NCI-H128 (cell line): ENCODE measurements at regions not wholly inside any gene's neighbourhood (a gene's known extent, or its start where the extent isn't known, plus 50 kb on each side); places are given as distances from the start of the nearest gene placed in this dataset.
"Not testable (repeated sequence)": the region's sequence is repeated elsewhere in the genome, so short reads cannot be mapped to it uniquely, and the experiment has no call there.

Experiments used
- DNase-seq: peaks from one replicate; lab custom pipeline; 2025; ENCODE audit not compliant: unreplicated experiment; lab: John Stamatoyannopoulos, UW

- no peak for DNase-seq
These were observed 306.6 kb downstream of the MYCN start for GRCh38 chr2:16246911-16247310.

- DNase-seq: no peak
These were observed 306.0 kb downstream of the MYCN start for GRCh38 chr2:16246281-16246850.

- no peak for DNase-seq
These were observed 305.2 kb downstream of the MYCN start for GRCh38 chr2:16245481-16246054.

GRCh38 chr2:16244966-16245320 lies 304.6 kb downstream of the MYCN start:
- DNase-seq: no peak

GRCh38 chr2:16244153-16244965 lies 304.0 kb downstream of the MYCN start:
- no peak for DNase-seq

GRCh38 chr2:16243411-16243996 lies 303.2 kb downstream of the MYCN start:
- DNase-seq: no peak

GRCh38 chr2:16242906-16243305 lies 302.6 kb downstream of the MYCN start:
- DNase-seq: no peak

GRCh38 chr2:16241166-16242160 lies 301.1 kb downstream of the MYCN start:
- no peak for DNase-seq

GRCh38 chr2:16240402-16240801 lies 300.1 kb downstream of the MYCN start:
- DNase-seq: no peak

GRCh38 chr2:16239296-16239850 lies 299.0 kb downstream of the MYCN start:
- DNase-seq: no peak

- DNase-seq: no peak
These were observed 298.4 kb downstream of the MYCN start for GRCh38 chr2:16238786-16239185.

GRCh38 chr2:16238001-16238761 lies 297.8 kb downstream of the MYCN start:
- DNase-seq: no peak

- DNase-seq: no peak
These were observed 295.4 kb downstream of the MYCN start for GRCh38 chr2:16235747-16236146.

- DNase-seq: not testable (repeated sequence)
These were observed 294.9 kb downstream of the MYCN start for GRCh38 chr2:16235291-16235690.

- DNase-seq: no peak
These were observed 288.6 kb downstream of the MYCN start for GRCh38 chr2:16228951-16229350.

- DNase-seq: no peak
These were observed 288.1 kb downstream of the MYCN start for GRCh38 chr2:16228471-16228870.

GRCh38 chr2:16227811-16228462 lies 287.6 kb downstream of the MYCN start:
- DNase-seq: no peak

- peak; percentile 74 for DNase-seq
These were observed 286.8 kb downstream of the MYCN start for GRCh38 chr2:16226943-16227664.

GRCh38 chr2:16226381-16226780 lies 286.0 kb downstream of the MYCN start:
- DNase-seq: no peak
